ENCODE measurements at regions not wholly inside any gene's neighbourhood (a gene's known extent, or its start where the extent isn't known, plus 50 kb on each side); places are given as distances from the start of the nearest gene placed in this dataset.

DNA sequence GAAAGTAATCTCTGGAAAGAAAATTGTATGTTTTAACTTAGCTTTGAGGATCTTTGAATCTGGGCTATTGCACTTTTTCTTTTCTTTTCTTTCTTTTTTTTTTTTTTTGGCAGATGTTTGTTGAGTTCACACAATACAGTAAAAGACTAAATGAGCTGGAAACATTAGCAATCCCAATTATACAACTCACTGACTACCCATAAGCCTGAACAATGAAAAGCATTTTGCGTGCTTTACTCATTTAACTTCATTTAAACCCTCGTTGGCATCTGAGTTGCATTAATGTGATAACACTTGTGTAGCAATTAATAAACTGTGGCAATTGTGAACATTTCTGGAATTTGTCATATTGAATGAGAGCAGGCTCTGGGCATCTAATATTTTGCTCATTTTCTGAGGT, 269.4 kb upstream of the RBMS3 start:
- TF ChIP-seq POLR2A (IDR thresholded peaks at IDR 0.05), result no peak
- TF ChIP-seq, protein P1, sequence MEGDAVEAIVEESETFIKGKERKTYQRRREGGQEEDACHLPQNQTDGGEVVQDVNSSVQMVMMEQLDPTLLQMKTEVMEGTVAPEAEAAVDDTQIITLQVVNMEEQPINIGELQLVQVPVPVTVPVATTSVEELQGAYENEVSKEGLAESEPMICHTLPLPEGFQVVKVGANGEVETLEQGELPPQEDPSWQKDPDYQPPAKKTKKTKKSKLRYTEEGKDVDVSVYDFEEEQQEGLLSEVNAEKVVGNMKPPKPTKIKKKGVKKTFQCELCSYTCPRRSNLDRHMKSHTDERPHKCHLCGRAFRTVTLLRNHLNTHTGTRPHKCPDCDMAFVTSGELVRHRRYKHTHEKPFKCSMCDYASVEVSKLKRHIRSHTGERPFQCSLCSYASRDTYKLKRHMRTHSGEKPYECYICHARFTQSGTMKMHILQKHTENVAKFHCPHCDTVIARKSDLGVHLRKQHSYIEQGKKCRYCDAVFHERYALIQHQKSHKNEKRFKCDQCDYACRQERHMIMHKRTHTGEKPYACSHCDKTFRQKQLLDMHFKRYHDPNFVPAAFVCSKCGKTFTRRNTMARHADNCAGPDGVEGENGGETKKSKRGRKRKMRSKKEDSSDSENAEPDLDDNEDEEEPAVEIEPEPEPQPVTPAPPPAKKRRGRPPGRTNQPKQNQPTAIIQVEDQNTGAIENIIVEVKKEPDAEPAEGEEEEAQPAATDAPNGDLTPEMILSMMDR (IDR thresholded peaks at IDR 0.05), result no peak
